Prostate gland (tissue), 2 donors: ENCODE measurements at regions not wholly inside any gene's neighbourhood (a gene's known extent, or its start where the extent isn't known, plus 50 kb on each side); places are given as distances from the start of the nearest gene placed in this dataset.

ENCODE experiments used
- DNase-seq: peaks from one replicate; pipeline ENCODE4 v3.0.0-alpha.2; 2019; ENCODE audit warnings: low spot score
- H3K27ac ChIP-seq, 2 donors: fragments of 200-600 bp; sonication (generic); 2 replicates each; pipeline ENCODE4 v1.5.1; 2017 to 2019
- H3K27me3 ChIP-seq: fragments of 200-600 bp; sonication (generic); replicated peaks from 2 replicates; pipeline ENCODE4 v1.5.1; 2019; ENCODE audit not compliant: insufficient read depth
- H3K36me3 ChIP-seq, 2 donors: fragments of 200-600 bp; sonication (generic); 1 replicate in 1 of 2; 2 replicates in 1 of 2; pipeline versions ENCODE4 v1.5.1 to v1.8.1; 2017 to 2019
- H3K4me1 ChIP-seq: fragments of 200-600 bp; sonication (generic); replicated peaks from 2 replicates; pipeline ENCODE4 v1.5.1; 2019
- H3K4me3 ChIP-seq, 2 donors: fragments of 200-600 bp; sonication (generic); 2 replicates each; pipeline ENCODE4 v1.5.1; 2017 to 2019
- H3K9me3 ChIP-seq: fragments of 200-600 bp; sonication (generic); 2 replicates; pipeline ENCODE4 v1.5.1; 2017
- POLR2A ChIP-seq: fragments of 450-650 bp; IDR thresholded peaks from one replicate; pipeline ENCODE4 v1.6.1; 2016; ENCODE audit warnings: antibody characterized with exemption, mild to moderate bottlenecking
- POLR2AphosphoS5 ChIP-seq: sonication (generic); formaldehyde crosslinking; IDR thresholded peaks from one replicate; pipeline ENCODE4 v1.6.1; 2017; ENCODE audit warnings: antibody characterized with exemption
- WGBS: methylation state at CpG from one replicate; pipeline ENCODE4 v1.1.5; 2018; 5-methylcytosine and 5-hydroxymethylcytosine counted together
- intact Hi-C: fragments of 100-400 bp; cut with DNase I; formaldehyde crosslinking; loops from one replicate; pipeline ENCODE4 v1.14.2; 2022
- TF ChIP-seq, protein P1 (sequence below), 4 experiments: fragments of 200-600 bp in 2 of 4; fragments of 450-650 bp in 2 of 4; sonication (generic) in 2 of 4; IDR thresholded peaks; 1 replicate in 3 of 4; 2 replicates in 1 of 4; pipeline ENCODE4 v1.5.1; 2016 to 2019; ENCODE audit warnings: antibody characterized with exemption in 4 of 4, mild to moderate bottlenecking in 2 of 4, moderate library complexity in 2 of 4

DNA sequence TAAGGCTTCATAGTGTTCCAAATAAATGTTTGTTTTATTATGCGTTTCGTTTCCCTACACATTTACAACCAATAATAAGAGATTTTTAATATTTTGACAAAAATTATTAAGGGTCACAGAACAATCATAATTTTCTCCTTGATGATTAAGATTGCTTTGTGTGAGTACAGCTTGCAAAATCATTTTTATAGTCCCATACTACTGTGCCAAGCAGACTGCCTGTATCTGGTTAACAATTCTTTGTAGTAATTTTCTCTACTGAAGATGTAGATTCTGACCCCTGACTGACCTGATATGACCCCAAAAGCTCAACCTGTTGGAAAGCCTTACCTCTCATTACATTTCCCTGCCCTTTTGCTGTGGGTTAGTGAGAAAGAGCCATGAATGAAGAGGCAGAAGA lies 311.9 kb upstream of the PIK3R1 start:
- WGBS, result 17% methylated on average over 2 of the region's 2 CpGs
- Histone ChIP-seq H3K4me1 (no peaks in the 10 kb centered on the region), H3K4me3 (no peak overlapping the region), H3K36me3 (no peaks in the 10 kb centered on the region), H3K27me3 (no peaks in the 10 kb centered on the region), H3K27ac (no peak overlapping the region), H3K9me3 (no peaks in the 10 kb centered on the region)
- no peak for DNase-seq
- intact Hi-C loops, result no loop called here
- TF ChIP-seq, protein P1, sequence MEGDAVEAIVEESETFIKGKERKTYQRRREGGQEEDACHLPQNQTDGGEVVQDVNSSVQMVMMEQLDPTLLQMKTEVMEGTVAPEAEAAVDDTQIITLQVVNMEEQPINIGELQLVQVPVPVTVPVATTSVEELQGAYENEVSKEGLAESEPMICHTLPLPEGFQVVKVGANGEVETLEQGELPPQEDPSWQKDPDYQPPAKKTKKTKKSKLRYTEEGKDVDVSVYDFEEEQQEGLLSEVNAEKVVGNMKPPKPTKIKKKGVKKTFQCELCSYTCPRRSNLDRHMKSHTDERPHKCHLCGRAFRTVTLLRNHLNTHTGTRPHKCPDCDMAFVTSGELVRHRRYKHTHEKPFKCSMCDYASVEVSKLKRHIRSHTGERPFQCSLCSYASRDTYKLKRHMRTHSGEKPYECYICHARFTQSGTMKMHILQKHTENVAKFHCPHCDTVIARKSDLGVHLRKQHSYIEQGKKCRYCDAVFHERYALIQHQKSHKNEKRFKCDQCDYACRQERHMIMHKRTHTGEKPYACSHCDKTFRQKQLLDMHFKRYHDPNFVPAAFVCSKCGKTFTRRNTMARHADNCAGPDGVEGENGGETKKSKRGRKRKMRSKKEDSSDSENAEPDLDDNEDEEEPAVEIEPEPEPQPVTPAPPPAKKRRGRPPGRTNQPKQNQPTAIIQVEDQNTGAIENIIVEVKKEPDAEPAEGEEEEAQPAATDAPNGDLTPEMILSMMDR (IDR thresholded peaks at IDR 0.05), result no peak
- TF ChIP-seq POLR2A, result no peak
- no peak for TF ChIP-seq POLR2AphosphoS5

DNA sequence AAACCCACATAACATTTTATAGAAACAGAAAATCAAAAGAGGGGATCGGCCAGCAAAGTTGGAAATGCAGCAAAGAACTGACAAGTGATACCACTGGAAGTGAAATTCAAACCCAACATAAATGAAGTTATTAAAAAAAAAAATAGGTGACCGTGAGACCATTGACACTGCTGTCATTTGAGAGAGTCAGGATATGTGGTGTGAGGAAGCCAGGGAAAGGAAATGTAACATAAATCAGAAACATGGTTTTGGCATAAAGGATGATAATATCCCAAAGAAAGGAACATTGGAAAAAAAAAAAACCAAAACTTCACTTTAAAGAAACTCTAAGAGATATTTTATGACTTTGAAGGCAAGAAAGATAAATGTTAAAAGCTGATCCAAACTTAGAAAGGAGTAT lies 312.4 kb upstream of the PIK3R1 start:
- Histone ChIP-seq H3K4me3 (no peak overlapping the region), H3K4me1 (no peaks in the 10 kb centered on the region), H3K9me3 (no peaks in the 10 kb centered on the region), H3K27ac (no peak overlapping the region), H3K27me3 (no peaks in the 10 kb centered on the region), H3K36me3 (no peaks in the 10 kb centered on the region)
- no peak for DNase-seq
- 36% methylated on average over 2 of the region's 2 CpGs for WGBS
- intact Hi-C loops, result no loop called here
- TF ChIP-seq, protein P1 (IDR thresholded peaks at IDR 0.05), result no peak
- TF ChIP-seq POLR2A (no peak), POLR2AphosphoS5 (no peak)

DNA sequence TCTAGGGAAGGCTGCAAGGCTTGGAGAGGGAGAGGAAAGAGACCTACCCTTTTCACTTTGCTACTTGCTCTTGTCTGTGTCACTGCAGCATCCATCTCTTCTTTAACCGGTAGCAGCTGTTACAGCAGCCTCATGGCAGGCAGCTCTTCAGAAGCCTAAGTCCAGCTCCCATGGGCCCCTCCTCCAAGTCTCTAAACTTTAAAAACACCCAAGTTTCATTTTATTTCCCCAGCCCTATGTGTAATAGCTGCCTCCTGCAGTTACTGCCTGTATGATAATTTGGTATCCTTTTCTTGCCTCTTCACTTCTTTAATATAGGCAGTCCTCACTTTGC lies 313.1 kb upstream of the PIK3R1 start:
- no peak overlapping the region for H3K4me3 ChIP-seq
- no peaks in the 10 kb centered on the region for H3K9me3 ChIP-seq
- DNase-seq, result no peak
- no peak overlapping the region for H3K27ac ChIP-seq
- no peaks in the 10 kb centered on the region for H3K27me3 ChIP-seq
- no peaks in the 10 kb centered on the region for H3K4me1 ChIP-seq
- H3K36me3 ChIP-seq, result no peaks in the 10 kb centered on the region
- no peak for TF ChIP-seq POLR2AphosphoS5
- no peak for TF ChIP-seq POLR2A
- TF ChIP-seq, protein P1 (IDR thresholded peaks at IDR 0.05), result no peak
- intact Hi-C loops, result no loop called here
- WGBS, result 83% methylated on average over 1 of the region's 1 CpG

DNA sequence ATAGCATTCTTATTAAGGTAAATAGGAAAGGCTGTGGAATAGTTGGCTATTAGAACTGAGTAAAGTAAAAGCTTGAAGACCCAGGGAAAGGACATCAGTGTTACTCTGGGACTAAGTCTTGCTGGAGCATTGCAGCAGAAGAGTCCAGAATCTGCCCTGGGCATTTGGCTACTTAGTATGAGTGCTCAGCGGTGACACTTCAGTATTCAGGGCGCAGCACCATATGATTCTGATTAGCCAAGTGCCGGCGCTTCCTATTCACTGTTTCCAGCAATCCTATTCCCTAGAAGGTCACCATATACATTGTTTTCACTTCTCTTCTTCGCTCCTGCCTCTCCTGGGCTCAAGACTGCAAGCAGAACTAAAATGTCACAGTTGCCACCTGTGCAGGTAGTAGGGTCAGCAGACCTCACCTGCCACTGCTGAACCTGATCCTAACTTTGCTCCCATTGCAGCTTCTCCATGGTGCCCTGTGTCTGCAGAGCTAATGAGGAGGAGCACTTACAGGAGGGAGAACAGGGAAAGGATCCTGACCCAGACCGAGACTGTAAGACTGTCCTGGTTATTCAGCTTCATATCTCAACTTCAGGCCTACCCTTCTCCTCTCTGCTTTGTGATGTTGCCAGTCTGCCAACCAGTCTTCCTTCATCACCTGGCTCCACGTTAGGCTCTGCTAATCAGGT lies 313.6 kb upstream of the PIK3R1 start:
- no peaks in the 10 kb centered on the region for H3K4me1 ChIP-seq
- no peak for DNase-seq
- no peak overlapping the region for H3K4me3 ChIP-seq
- intact Hi-C loops, result no loop called here
- H3K27me3 ChIP-seq, result no peaks in the 10 kb centered on the region
- no peaks in the 10 kb centered on the region for H3K9me3 ChIP-seq
- 90% methylated on average over 7 of the region's 7 CpGs for WGBS
- no peak overlapping the region for H3K27ac ChIP-seq
- no peaks in the 10 kb centered on the region for H3K36me3 ChIP-seq
- no peak for TF ChIP-seq POLR2A
- TF ChIP-seq, protein P1 (IDR thresholded peaks at IDR 0.05), result no peak
- no peak for TF ChIP-seq POLR2AphosphoS5

DNA sequence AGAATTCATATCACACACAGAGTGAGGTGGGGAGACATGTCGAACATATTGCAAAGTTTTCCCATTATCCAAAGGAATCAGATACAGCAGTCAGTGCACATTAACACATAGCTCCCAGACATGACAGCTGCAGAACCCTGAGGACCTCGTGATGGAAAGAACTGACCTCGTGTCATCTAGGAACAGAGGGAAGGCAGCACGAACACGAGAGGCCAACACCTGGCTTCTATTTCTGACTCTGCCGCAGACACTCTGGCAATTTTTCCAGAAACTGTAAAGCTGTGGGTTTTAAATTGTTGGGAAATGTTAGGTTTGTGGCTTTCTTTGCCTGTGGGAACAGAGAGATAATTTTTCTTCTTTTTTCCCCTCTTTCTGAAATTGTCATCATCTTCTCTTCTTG lies 315.0 kb upstream of the PIK3R1 start:
- Histone ChIP-seq H3K4me1 (no peaks in the 10 kb centered on the region), H3K27ac (no peak overlapping the region), H3K9me3 (no peaks in the 10 kb centered on the region), H3K4me3 (no peak overlapping the region), H3K36me3 (no peaks in the 10 kb centered on the region), H3K27me3 (no peaks in the 10 kb centered on the region)
- no peak for TF ChIP-seq POLR2AphosphoS5
- TF ChIP-seq, protein P1 (IDR thresholded peaks at IDR 0.05), result no peak
- no peak for TF ChIP-seq POLR2A
- 81% methylated on average over 6 of the region's 6 CpGs for WGBS
- intact Hi-C loops, result no loop called here
- DNase-seq, result no peak
